ENCODE measurements at regions not wholly inside any gene's neighbourhood (a gene's known extent, or its start where the extent isn't known, plus 50 kb on each side); places are given as distances from the start of the nearest gene placed in this dataset.
A peak's percentile ranks its signal among the peaks of the same experiment; 100 is the strongest.
"Not testable (repeated sequence)": the region's sequence is repeated elsewhere in the genome, so short reads cannot be mapped to it uniquely, and the experiment has no call there.

DNA sequence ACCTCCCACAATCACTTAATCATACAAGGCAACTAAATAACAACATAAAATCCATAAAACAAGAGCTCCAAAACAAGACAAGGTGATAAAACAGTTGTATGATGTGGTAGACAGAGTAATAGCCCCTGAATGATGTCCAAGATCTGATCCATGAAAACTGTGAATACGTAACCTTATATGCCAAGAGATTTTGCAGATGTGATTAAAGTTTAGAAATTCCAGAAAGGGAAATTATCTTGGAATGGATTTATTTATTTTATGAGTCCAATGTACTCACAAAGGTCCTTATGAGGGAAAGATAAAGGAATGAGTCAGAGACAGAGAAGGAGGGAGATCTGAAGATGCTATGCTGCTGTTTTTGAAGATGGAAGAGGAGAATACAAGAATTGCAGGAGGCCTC, 1775.7 kb upstream of the C9orf72 start:
- no peak for DNase-seq (ENCODE audit: low read depth)

DNA sequence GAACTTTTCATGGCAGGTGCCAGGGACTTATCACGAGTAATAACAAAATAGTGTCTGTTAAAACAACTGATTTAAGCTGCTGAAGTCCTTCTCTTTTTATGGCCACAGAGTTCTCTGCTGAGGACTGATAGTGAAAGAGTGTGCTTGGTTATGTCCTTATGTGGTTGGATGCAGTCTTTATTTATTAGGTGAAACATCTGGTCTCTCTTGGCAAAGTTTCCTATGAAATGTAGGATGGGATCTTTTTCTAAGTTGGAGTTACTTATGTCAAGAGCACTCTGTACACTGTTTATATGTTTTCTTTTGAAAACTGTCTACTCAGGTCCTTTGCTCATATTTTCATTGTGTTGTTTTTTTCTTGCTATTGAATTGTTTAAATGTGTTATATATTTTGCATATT, 1816.1 kb upstream of the C9orf72 start:
- DNase-seq (ENCODE audit: low read depth) = no peak

DNA sequence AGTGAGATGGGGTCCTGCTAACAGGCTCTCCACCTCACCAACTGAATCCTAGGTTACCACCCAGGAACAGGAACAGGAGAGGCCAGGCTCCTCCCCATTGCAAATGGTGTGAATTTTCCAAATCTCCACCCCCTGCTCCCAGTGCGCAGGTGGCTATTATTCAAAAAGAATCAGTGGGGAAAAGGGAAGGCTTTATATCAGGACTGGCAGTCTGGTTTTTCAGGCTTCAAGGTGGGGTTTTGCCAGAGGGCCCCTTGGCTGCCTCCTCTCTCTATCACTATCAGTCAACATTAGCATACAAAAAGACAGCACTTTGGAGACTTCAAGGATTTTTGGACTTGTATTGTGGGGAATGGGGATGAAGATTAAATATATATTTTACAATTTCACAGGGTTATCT, 1817.6 kb upstream of the C9orf72 start:
- no peak for DNase-seq (ENCODE audit: low read depth)

DNA sequence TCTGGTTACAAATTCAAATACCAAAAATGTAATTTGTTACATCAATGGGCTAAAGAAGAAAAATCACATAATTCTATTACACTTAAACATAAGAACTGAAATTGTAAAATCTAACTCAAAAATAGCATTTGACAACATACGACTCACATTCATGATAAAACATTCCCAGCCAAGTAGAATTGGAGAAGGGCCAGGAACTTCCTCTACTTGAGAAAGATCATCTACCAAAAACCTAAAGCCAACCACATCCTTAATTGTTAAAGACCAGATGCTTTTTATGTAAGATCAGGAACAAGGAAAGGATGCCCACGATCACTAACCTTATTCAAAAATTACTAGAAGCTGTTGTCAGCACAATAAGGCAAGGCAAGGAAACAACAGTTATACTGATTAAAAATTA, 1819.8 kb upstream of the C9orf72 start:
- DNase-seq (ENCODE audit: low read depth) = no peak

DNA sequence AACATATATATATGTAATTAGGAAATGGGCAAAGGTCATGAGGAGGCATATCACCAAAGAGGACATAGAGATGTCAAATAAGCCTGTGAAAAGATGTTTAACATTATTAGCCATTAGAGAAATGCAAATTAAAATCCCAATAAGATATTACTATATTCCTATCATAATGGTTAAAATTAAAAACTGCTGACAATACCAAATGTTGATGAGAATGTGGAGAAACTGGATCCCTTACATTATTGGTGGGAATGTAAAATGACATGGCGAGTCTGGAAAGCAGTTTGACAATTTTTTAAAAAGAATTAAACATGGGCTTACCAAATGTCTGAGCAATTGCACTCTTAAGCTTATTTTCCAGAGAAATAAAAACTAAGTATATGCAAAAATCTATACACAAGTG, 1821.6 kb upstream of the C9orf72 start:
- no peak for DNase-seq (ENCODE audit: low read depth)

DNA sequence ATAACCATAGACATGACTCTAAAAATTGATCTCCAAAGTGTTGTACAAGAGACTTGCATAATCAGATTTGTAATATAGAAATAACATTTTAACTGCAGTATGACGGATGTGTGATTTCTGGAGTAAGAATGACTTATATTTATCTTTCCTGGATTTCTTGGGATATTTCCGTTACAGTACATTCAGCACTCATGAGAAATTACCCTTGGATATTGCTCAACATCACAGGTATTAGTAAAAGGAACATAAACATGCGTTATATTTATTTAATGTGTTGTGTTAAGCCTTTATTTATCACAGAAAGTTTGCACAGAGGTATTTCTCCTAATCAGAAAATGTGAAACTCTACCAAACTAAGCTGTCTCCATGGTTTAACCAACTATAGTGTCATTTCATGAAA, 1823.9 kb upstream of the C9orf72 start:
- no peak for DNase-seq (ENCODE audit: low read depth)

DNA sequence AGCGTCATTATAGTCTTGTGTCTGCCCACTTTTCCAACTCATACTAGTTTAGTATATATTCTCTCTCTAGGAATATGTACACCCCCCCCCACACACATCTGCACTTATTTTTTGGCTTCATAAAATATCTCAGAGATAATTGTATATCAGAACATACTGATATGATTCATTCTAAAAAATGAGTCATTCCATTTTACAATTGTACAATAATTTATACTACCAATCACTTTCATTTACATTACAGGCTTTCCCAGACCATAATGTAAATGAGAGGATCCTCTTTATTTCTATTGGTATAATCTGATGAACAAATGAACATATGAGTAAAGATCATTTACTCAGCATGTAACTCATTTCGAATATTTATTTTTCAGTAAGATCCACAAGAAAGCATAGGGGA, 1842.9 kb upstream of the C9orf72 start:
- DNase-seq (ENCODE audit: low read depth) = no peak

DNA sequence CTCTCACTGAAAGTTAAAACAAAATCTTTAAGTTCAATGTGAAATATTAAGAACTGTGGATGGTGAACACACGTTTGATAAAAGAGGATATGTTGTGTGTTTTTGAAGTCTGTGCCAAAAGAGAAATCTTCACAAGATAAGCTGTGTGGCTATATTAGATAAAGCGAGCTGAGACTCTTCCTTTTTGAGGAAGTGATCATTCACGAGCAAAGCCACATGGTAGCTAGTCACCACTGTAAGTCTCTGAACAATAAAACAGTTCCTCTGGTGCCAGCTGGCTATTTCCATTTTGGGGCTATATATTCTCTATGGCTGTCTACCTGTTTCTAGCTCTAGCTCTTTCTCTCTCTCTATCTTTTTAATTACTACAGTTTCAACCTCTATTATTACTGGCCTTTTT, 1849.2 kb upstream of the C9orf72 start:
- no peak for DNase-seq (ENCODE audit: low read depth)

DNA sequence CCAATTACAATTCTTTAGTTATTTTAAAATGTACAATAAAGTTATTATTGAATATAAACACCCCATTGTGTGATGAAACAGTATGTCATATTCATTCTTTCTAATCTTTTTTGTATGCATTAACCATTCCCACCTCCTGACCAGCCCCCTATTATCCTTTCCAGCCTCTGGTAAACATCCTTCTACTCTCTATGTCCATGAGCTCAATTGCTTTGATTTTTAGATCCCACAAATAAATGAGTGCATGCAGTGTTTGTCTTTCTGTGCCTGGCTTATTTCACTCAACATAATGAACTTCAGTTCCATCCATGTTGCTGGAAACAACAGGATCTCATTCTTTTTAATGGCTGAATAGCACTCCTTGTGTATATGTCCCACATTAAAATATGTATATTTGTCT, 1858.9 kb upstream of the C9orf72 start:
- no peak for DNase-seq (ENCODE audit: low read depth)

DNA sequence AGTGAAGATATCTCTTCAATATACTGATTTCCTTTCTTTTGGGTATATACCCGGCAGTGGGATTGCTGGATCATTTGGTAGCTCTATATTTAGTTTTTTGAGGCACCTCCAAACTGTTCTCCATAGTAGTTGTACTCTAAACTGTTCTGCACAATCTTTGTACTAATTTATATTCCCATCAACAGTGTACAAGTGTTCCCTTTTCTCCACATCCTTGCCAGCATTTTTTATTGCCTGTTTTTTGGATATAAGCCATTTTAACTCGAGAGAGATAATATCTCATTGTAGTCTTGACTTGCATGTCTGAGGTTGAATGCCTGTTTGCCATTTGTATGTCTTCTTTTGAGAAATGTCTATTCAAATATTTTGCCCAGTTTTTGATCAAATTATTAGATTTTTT, 1859.4 kb upstream of the C9orf72 start:
- not testable (repeated sequence) for DNase-seq (ENCODE audit: low read depth)

DNA sequence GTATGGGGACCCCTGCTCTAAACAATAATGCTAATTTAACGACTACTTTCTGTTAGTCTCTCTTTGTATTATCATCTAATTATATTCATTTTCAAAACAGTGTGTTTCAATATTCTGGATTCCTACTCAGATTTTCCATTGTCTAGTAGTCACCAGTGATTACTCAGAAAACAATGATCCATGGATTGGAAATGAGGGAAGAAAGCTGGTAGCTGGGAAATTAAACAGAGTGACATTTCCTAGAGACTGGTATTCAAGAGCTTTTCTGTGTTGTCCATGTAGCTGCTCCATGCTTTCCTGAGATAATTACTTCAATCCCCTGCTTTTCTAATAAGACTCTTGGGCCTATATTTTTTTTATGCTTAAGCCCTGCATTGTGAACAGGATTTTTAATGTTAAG, 1862.1 kb upstream of the C9orf72 start:
- DNase-seq (ENCODE audit: low read depth) = no peak

DNA sequence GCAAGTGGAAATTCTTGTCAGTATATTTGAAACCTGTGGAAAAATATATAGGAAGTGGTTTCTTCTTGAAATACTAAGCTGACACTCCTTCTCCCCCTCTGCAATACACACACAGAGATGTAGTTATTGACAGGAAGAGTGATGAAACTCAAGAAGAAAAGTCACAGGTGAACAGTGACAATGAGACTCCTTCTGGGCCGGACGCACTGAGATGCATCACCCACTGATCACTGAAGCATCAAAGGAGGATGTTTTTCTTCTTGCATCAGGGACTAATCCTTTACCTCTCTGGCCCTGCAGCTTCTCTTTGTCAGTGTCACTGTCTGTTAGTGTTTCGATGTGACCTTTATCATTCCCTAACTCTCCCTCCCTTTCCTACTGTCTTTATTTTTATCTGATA, 1864.2 kb upstream of the C9orf72 start:
- no peak for DNase-seq (ENCODE audit: low read depth)

DNA sequence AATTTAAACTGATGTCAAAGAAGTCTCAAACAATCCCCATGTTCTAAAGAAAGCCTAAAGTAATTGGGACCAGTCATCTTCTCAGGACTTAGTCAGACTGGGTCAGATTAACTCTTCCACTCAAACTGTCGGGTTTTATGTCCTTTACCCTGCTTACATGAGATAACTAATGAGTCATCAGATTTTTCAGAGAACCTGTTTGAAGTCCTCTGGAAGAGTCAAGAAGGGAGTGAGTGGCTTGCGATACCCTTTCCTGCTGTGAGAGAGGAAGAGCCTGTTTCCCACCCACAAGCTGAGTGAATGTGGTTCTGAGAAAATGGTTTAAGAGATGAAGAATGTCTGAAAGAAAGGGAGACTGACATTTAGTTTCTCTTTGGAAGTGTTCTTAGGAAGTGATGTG, 1866.7 kb upstream of the C9orf72 start:
- DNase-seq (ENCODE audit: low read depth) = peak; percentile 13

DNA sequence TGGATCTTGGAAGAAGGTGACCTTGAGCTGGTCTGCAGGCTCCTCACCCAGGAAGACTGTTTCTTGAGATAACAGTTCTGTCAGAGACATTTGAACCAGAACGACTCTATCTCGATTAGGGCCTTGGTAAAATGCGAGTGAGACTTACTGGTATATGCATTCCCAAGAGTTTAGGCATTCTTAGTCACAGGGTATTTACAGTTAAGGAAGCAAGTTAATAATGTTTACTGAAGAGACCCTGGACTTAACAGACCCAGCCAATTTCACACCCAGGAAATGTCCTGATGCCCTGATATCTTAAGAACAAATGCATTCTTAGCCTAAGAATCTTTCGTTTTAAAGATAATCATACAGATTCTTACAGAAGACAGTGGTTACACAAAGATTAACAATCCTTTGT, 1867.2 kb upstream of the C9orf72 start:
- DNase-seq (ENCODE audit: low read depth) = no peak

DNA sequence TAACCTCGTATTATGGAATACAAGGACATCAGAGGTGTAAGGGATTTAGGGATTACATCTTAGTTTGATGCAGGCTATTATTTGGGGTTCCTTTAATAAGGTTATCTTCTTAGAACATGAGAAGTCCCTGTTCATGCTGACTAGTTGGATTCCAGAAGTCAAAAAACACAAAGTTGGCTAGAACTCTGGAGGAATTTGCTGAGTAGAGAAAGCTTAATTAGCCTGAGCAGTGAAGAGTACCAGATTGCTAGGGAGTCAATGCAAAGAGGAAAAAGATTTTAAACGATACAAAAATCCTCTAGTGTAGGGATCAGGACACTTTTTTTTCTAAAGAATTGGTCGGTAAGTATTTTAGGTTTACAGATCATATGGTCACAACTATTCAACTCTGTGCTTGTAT, 1872.5 kb upstream of the C9orf72 start:
- no peak for DNase-seq (ENCODE audit: low read depth)

DNA sequence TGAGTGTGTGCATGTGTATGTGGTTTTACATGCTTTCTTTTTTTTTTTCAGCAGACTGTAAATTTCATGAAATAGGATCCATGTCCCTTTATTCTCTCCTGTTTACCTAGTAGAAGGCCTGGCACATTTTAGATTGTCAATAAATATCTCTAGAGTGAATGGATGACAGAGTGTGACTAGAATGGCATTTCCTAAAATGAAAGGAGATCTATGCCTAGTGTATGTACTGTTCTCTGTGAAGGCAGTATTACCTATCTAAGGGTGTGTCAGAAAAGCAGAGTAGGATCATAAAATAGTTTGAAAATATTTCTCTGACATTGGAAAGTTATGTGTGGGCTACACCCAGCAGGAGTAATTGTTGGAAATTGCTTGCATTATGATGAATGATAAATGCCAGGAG, 1876.0 kb upstream of the C9orf72 start:
- DNase-seq (ENCODE audit: low read depth) = no peak

DNA sequence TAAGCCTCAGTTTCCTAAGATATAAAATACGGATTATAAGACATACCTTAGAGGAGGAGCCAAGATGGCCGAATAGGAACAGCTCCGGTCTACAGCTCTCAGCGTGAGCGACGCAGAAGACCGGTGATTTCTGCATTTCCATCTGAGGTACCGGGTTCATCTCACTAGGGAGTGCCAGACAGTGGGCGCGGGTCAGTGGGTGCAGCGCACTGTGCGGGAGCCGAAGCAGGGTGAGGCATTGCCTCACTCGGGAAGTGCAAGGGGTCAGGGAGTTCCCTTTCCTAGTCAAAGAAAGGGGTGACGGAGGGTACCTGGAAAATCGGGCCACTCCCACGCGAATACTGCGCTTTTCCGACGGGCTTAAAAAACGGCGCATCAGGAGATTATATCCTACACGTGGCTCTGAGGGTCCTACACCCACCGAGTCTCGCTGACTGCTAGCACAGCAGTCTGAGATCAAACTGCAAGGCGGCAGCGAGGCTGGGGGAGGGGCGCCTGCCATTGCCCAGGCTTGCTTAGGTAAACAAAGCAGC, 1877.1 kb upstream of the C9orf72 start:
- DNase-seq (ENCODE audit: low read depth) = not testable (repeated sequence)

DNA sequence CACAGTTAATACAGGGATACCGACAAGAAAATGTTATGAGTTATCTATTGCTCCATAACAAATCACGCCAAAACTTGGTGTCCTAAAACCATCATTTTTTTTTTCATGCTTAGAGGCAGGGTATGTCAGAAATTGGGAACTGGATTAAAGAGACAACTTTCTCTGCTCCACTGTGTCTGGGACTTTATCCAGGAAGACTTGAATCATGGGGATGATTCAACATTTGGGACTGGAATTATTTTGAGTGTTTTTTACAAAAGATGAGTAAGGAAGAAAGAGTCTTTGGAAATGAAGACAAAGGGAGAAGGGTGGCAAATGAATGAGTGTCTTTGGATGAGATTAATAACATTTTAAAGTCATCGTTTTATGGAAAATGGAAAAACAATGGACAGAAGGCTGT, 1883.7 kb upstream of the C9orf72 start:
- no peak for DNase-seq (ENCODE audit: low read depth)

DNA sequence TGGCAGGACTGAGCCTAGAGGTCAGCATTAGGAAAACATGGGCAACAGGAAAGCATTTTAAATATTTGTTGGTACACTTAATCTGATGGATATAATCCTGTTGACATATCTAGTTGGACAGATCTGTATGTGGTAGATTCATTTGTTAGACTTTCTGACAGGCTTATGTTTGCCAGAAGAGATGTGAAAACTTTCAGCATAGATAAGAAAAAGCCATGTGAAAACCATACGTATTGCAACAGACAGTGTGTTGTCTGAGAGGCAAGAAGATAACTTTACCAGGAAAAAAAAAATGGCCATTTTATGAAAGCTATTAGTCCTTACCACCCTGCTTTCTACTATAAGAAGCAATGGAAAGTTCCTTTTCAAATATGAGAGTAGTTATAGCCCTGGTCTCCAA, 1902.2 kb upstream of the C9orf72 start:
- DNase-seq (ENCODE audit: low read depth) = no peak

DNA sequence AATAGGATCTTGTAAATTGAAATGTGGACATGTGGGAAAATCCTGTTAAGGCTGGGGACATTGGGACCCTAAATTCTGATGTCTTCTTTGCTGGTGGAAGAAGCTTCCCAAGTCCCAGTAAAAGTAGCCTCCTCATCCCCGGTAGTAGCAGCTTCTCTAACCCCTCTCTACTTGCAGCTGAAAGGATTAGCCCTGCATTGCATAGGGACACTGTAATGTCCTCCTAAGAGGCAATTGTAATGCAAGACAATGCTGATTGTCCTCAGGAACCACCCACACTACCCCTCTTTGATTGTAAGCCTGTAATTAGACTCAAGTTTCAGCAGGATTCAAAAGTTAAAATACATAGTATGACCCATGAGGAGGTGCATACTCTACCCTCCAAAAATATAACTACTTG, 1938.4 kb upstream of the C9orf72 start:
- DNase-seq (ENCODE audit: low read depth) = no peak

DNA sequence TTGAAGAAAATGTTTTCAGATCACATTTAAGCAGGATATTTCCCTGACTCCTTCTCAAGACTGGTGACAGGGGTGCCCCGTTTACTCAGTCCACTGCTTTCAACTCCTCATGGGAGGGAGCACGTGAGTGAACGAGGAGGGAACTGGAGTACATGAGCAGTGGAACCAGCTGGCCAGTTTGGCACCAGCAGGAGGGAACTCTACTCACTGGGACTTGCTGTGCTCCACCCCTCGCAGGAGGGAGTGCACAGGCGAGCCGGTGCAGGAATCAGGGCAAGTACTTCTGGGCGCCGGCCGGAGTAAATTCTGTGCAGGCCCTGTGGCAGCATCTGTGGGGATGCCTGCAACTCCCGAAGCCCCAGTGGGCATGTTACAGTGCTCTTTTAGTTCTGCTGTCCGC, 1941.1 kb upstream of the C9orf72 start:
- peak; percentile 1 for DNase-seq (ENCODE audit: low read depth)

DNA sequence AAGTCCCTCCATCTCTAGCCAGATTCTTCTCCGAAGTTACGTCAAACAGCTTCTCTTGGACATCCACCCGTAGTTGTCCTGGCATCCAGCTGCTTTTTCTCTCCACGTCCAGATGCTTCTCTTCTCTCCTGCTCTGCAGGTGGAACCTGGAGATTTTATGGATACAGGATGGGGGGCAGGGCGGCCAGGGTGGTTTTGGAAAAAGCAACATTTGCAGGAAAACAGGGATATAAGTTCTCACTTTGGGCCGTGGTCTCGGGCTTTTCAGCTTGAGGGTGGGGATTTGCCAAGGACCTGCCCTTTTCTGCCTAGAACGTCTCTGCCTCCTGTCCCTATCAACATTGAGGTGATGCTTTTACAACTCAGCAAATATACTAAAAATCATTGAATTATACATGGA, 1941.6 kb upstream of the C9orf72 start:
- no peak for DNase-seq (ENCODE audit: low read depth)

DNA sequence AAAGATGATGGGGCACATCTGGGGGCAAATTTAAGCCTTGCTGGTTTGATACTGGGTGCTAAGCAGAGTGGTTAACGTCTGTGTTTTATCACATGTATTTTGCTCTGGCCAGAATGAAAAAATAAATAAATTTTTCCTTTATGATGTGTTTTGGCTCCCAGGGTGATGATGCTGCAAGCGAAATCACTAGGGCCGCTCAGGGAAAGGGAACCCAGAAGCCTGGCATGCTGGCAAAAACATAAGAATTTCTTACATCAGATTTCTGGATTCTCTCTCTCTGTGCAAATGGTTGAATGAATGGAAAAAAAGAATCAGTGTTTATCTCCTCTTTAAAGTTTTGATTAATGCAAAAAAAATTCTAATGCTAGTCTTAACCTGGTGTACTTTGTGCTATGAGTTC, 1975.2 kb upstream of the C9orf72 start:
- no peak for DNase-seq (ENCODE audit: low read depth)

DNA sequence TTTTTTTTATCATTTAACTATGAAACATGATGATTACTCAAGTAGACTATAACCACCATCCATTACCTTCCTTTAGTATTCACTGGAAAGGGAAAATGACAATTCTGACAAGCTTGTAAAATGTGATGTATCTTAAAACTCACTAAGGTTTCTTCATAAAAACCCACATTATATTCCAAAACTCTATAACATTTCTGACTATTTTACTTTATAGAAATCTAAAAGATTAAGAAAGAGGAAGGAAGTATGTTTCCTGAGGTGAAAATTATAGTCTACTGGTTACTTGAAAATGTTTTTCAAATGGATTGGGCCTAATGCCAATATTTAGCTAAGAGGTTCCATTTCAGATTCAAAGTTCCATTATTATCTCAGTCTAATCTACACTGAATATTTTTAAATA, 1982.2 kb upstream of the C9orf72 start:
- DNase-seq (ENCODE audit: low read depth) = no peak

DNA sequence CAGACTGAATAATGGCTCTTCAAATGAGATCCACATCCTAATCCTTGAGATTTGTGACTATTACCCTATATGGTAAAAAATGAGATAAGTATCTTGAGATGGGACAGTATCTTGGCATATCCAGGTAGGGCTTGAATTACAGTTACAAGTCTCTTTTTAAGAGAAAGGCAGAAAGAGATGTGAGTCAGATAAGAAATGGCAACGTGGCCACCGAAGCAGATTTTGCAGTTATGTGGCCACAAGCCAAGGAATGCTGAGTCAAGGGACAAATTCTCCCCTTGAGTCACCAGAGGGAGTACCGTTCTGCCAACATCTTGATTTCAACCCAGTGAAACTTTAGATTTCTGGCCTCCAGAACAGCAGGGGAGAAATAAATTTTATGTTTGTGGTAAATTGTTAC, 1983.0 kb upstream of the C9orf72 start:
- DNase-seq (ENCODE audit: low read depth) = peak; percentile 6

All from renal cortical epithelial cell (primary cell).